ENCODE measurements at regions not wholly inside any gene's neighbourhood (a gene's known extent, or its start where the extent isn't known, plus 50 kb on each side); places are given as distances from the start of the nearest gene placed in this dataset.

DNA sequence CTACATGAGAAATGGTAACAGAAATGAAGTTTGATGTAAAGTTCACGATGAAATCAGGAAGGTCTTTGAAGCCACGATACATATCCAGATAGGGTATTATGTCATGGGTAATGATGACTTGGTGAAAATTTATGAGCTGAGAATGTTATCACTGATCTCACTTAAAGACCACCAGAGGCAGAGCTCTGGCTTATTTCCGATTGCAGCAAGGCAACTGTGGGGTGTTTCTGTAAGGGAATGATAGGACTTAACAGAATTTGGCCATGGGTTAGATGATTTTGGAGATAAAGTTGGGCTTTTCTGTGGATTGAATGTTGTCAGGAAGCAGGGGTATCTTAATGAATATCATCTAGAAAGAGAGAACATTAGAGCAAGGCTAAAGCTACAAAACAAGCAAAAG lies 508.4 kb downstream of the HDGFL1 start:
- TF ChIP-seq HDAC2 (IDR thresholded peaks at IDR 0.05) (no peak), RCOR1 (IDR thresholded peaks at IDR 0.05; ENCODE audit: low read depth, low read length) (no peak)
- TF ChIP-seq, protein P1, sequence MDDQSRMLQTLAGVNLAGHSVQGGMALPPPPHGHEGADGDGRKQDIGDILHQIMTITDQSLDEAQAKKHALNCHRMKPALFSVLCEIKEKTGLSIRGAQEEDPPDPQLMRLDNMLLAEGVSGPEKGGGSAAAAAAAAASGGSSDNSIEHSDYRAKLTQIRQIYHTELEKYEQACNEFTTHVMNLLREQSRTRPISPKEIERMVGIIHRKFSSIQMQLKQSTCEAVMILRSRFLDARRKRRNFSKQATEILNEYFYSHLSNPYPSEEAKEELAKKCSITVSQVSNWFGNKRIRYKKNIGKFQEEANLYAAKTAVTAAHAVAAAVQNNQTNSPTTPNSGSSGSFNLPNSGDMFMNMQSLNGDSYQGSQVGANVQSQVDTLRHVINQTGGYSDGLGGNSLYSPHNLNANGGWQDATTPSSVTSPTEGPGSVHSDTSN (IDR thresholded peaks at IDR 0.05) = no peak

Data from A549 (cell line).